Vagina (tissue), 2 donors: ENCODE measurements at regions not wholly inside any gene's neighbourhood (a gene's known extent, or its start where the extent isn't known, plus 50 kb on each side); places are given as distances from the start of the nearest gene placed in this dataset.
A peak's percentile ranks its signal among the peaks of the same experiment; 100 is the strongest.

Source experiments
- DNase-seq, 2 donors: peaks; one replicate each; pipeline ENCODE4 v3.0.0-alpha.2; 2017; ENCODE audit errors: extremely low spot score in 2 of 2
- H3K27ac ChIP-seq: fragments of 200-600 bp; sonication (generic); one replicate; pipeline ENCODE4 v1.5.1; 2019
- H3K27me3 ChIP-seq: fragments of 200-600 bp; sonication (generic); one replicate; pipeline ENCODE4 v1.5.1; 2019
- H3K36me3 ChIP-seq, 2 donors: fragments of 200-600 bp; sonication (generic); one replicate each; pipeline ENCODE4 v1.5.1; 2017 to 2019
- H3K4me1 ChIP-seq: fragments of 200-600 bp; sonication (generic); one replicate; pipeline ENCODE4 v1.5.1; 2019
- H3K4me3 ChIP-seq, 2 donors: fragments of 200-600 bp; sonication (generic); 1 replicate in 1 of 2; 2 replicates in 1 of 2; pipeline ENCODE4 v1.5.1; 2016 to 2019
- H3K9me3 ChIP-seq: fragments of 200-600 bp; sonication (generic); one replicate; pipeline ENCODE4 v1.5.1; 2019
- CTCF ChIP-seq, 3 experiments: fragments of 450-650 bp in 2 of 3; fragments of 200-600 bp in 1 of 3; sonication (generic) in 1 of 3; IDR thresholded peaks; one replicate each; pipeline ENCODE4 v1.5.1; 2017 to 2019; ENCODE audit warnings: antibody characterized with exemption in 3 of 3, mild to moderate bottlenecking in 2 of 3, moderate library complexity in 2 of 3
- POLR2A ChIP-seq, 2 donors: fragments of 450-650 bp; IDR thresholded peaks; one replicate each; pipeline ENCODE4 v1.6.1; 2017; ENCODE audit warnings: antibody characterized with exemption in 2 of 2, mild to moderate bottlenecking in 2 of 2, moderate library complexity in 2 of 2
- POLR2AphosphoS5 ChIP-seq, 2 donors: sonication (generic); formaldehyde crosslinking; IDR thresholded peaks; one replicate each; pipeline ENCODE4 v1.9.0; 2017; ENCODE audit warnings: antibody characterized with exemption in 2 of 2, mild to moderate bottlenecking in 2 of 2, low read depth in 1 of 2; ENCODE audit not compliant: insufficient read depth in 1 of 2
- intact Hi-C: fragments of 100-400 bp; cut with DNase I; formaldehyde crosslinking; loops from one replicate; pipeline ENCODE4 v1.15.1; 2023

DNA sequence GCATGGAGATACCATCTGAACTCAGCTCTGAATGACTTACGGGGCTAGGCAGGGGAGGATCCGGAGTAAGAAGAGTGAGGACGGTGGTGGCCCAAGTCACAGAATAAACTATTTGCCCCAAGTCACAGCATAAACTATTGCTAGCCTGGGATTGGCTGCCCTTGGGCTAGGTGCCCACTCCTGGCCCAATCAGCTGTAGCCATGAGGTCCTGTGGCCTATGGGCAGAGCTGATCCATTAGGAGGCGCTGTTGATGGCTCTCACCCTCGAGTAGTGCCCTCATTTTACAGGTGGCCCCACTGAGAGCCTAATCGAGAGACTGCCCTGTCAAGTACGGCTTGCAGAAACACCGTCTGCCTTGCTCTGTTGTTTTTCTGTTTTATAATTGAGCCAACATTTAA, 62.3 kb upstream of the ZNF423 start:
- no peaks in the 10 kb centered on the region for H3K9me3 ChIP-seq
- DNase-seq = no peak
- no peak overlapping the region for H3K4me3 ChIP-seq
- intact Hi-C loops = no loop called here
- no peaks in the 10 kb centered on the region for H3K27me3 ChIP-seq
- H3K27ac ChIP-seq = no peak overlapping the region
- no peaks in the 10 kb centered on the region for H3K4me1 ChIP-seq
- no peaks in the 10 kb centered on the region for H3K36me3 ChIP-seq
- TF ChIP-seq POLR2A (IDR thresholded peaks at IDR 0.05) (no peak), POLR2AphosphoS5 (IDR thresholded peaks at IDR 0.05; ENCODE audit: insufficient read depth in 1 of 2, low read depth in 1 of 2) (no peak), CTCF (IDR thresholded peaks at IDR 0.05) (no peak)

DNA sequence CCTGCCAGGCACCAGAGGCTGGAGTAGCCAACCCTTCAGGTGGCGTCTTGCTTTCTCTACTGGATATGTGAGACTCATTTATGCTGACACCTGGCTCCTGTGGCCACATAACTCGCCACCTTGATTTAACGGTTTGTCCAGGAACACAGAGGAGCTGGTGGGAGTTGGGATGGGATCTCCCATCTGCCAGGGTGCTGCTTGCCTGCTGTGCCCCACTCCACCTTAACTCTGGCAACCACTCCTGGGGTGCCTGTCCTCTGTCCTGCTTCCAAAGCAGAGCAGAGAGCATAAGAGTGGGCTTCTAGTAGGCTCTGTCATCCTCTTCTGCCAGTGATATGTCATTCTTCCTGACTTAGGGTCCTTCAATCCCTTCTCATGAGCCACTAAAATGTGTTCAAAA, 63.4 kb upstream of the ZNF423 start:
- DNase-seq = no peak
- Histone ChIP-seq H3K9me3 (no peaks in the 10 kb centered on the region), H3K27ac (no peak overlapping the region), H3K36me3 (no peaks in the 10 kb centered on the region), H3K4me1 (no peaks in the 10 kb centered on the region), H3K4me3 (no peak overlapping the region), H3K27me3 (no peaks in the 10 kb centered on the region)
- TF ChIP-seq POLR2AphosphoS5 (IDR thresholded peaks at IDR 0.05; ENCODE audit: insufficient read depth in 1 of 2, low read depth in 1 of 2) = no peak
- intact Hi-C loops = no loop called here

- H3K4me1 ChIP-seq = no peaks in the 10 kb centered on the region
- no peak overlapping the region for H3K27ac ChIP-seq
- no peak overlapping the region for H3K4me3 ChIP-seq
- TF ChIP-seq POLR2A (IDR thresholded peaks at IDR 0.05) (no peak), POLR2AphosphoS5 (IDR thresholded peaks at IDR 0.05; ENCODE audit: insufficient read depth in 1 of 2, low read depth in 1 of 2) (no peak), CTCF (IDR thresholded peaks at IDR 0.05) (no peak)
- H3K36me3 ChIP-seq = no peaks in the 10 kb centered on the region
- no peaks in the 10 kb centered on the region for H3K27me3 ChIP-seq
- no peak for DNase-seq
- intact Hi-C loops = no loop called here
- H3K9me3 ChIP-seq = no peaks in the 10 kb centered on the region
Observed at GRCh38 chr16:49920397-49920796, 64.5 kb upstream of the ZNF423 start.

DNA sequence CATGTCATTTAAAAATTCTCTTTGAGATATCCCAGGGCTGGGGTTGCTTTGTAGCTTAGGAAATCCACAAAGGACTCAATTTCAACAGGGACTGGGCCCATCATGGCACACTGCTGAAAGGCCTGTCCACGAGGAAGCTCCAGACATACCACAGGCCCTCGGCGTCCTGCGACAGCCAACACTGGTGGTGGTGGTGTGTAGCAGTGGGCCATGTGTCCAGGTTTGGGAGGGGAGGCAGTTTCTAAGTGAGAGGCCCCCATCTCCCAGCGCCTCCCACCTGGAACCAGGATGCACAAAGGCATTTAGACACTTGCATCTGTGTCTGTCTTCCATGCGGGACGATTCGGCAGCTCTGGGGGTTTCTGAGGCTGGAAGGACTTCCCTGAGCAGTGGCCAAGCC, 65.2 kb upstream of the ZNF423 start:
- no peak overlapping the region for H3K27ac ChIP-seq
- no peaks in the 10 kb centered on the region for H3K27me3 ChIP-seq
- no peaks in the 10 kb centered on the region for H3K9me3 ChIP-seq
- H3K4me3 ChIP-seq = no peak overlapping the region
- intact Hi-C loops = no loop called here
- H3K4me1 ChIP-seq = no peaks in the 10 kb centered on the region
- TF ChIP-seq CTCF (IDR thresholded peaks at IDR 0.05) (no peak), POLR2AphosphoS5 (IDR thresholded peaks at IDR 0.05; ENCODE audit: insufficient read depth in 1 of 2, low read depth in 1 of 2) (no peak), POLR2A (IDR thresholded peaks at IDR 0.05) (no peak)
- H3K36me3 ChIP-seq = no peaks in the 10 kb centered on the region
- no peak for DNase-seq

- H3K4me3 ChIP-seq = no peak overlapping the region
- intact Hi-C loops = no loop called here
- no peaks in the 10 kb centered on the region for H3K9me3 ChIP-seq
- DNase-seq = no peak
- H3K27ac ChIP-seq = no peak overlapping the region
- H3K36me3 ChIP-seq = no peaks in the 10 kb centered on the region
- H3K27me3 ChIP-seq = no peaks in the 10 kb centered on the region
- no peaks in the 10 kb centered on the region for H3K4me1 ChIP-seq
- TF ChIP-seq CTCF (IDR thresholded peaks at IDR 0.05) (peak in 2 of 3 experiments; percentile 46 to 63), POLR2A (IDR thresholded peaks at IDR 0.05) (no peak)
Observed at GRCh38 chr16:49921791-49922456, 66.0 kb upstream of the ZNF423 start.
